Naive thymus-derived CD4-positive, alpha-beta T cell (primary cell): ENCODE measurements at regions not wholly inside any gene's neighbourhood (a gene's known extent, or its start where the extent isn't known, plus 50 kb on each side); places are given as distances from the start of the nearest gene placed in this dataset.

Experiments
- ATAC-seq: fragments of 150-1000 bp; cut with Tn5 transposase; 2 replicates; pipeline ENCODE4 v1.10.0; 2021; ENCODE audit warnings: mild to moderate bottlenecking, moderate library complexity
- CTCF ChIA-PET: fragments of 350-600 bp; sonication (Branson Sonifier 250); formaldehyde crosslinking; loops from one replicate; lab custom pipeline; 2021; ENCODE audit warnings: antibody characterized with exemption; lab: Charles Lee
- POLR2A ChIA-PET: fragments of 350-600 bp; sonication (Branson Sonifier 250); formaldehyde crosslinking; loops from one replicate; lab custom pipeline; 2021; ENCODE audit warnings: antibody characterized with exemption, inconsistent platforms; lab: Charles Lee
- DNase-seq, 9 donors: peaks; one replicate each; pipeline versions ENCODE4 v3.0.0 to v3.0.0-alpha.2; 2020 to 2022; ENCODE audit warnings: mixed read lengths in 1 of 9
- H3K27ac ChIP-seq: one replicate; pipeline ENCODE4 v1.7.0; 2013; ENCODE audit warnings: mild to moderate bottlenecking, low read depth, low read length, moderate library complexity
- H3K27me3 ChIP-seq, 2 donors: one replicate each; pipeline ENCODE4 v1.7.0; 2013; ENCODE audit warnings: low read length in 2 of 2, mild to moderate bottlenecking in 2 of 2, moderate library complexity in 2 of 2; ENCODE audit not compliant: control insufficient read depth in 2 of 2, insufficient read depth in 2 of 2
- H3K36me3 ChIP-seq, 3 experiments: 1 replicate in 2 of 3; 2 replicates in 1 of 3; pipeline ENCODE4 v1.7.0; 2013; ENCODE audit warnings: low read length in 3 of 3, mild to moderate bottlenecking in 3 of 3, moderate library complexity in 1 of 3; ENCODE audit not compliant: insufficient read depth in 3 of 3, control insufficient read depth in 2 of 3
- H3K4me1 ChIP-seq, 2 donors: one replicate each; pipeline ENCODE4 v1.7.0; 2013; ENCODE audit warnings: low read length in 2 of 2, mild to moderate bottlenecking in 2 of 2, moderate library complexity in 1 of 2; ENCODE audit not compliant: control insufficient read depth in 2 of 2, insufficient read depth in 2 of 2
- H3K4me3 ChIP-seq: 2 replicates; pipeline ENCODE4 v1.7.0; 2013; ENCODE audit warnings: mild to moderate bottlenecking, low read length
- H3K9me3 ChIP-seq, 3 experiments: 1 replicate in 2 of 3; 2 replicates in 1 of 3; pipeline ENCODE4 v1.7.0; 2013; ENCODE audit warnings: low read length in 3 of 3; ENCODE audit not compliant: control insufficient read depth in 2 of 3
- H3K27ac Mint-ChIP-seq, 9 donors: one replicate each; pipeline ENCODE4 v1.8.0; 2020 to 2022; ENCODE audit warnings: mixed read lengths in 9 of 9, mild to moderate bottlenecking in 8 of 9, moderate library complexity in 5 of 9, inconsistent platforms in 2 of 9
- H3K27me3 Mint-ChIP-seq, 5 donors: one replicate each; pipeline ENCODE4 v1.8.0; 2021 to 2022; ENCODE audit warnings: mixed read lengths in 5 of 5, mild to moderate bottlenecking in 1 of 5
- H3K36me3 Mint-ChIP-seq, 5 donors: one replicate each; pipeline ENCODE4 v1.8.0; 2020 to 2022; ENCODE audit warnings: mixed read lengths in 5 of 5, mild to moderate bottlenecking in 3 of 5, inconsistent platforms in 1 of 5
- H3K4me1 Mint-ChIP-seq, 7 donors: one replicate each; pipeline ENCODE4 v1.8.0; 2020 to 2022; ENCODE audit warnings: mixed read lengths in 7 of 7, mild to moderate bottlenecking in 3 of 7, inconsistent platforms in 1 of 7
- H3K4me3 Mint-ChIP-seq, 10 donors: one replicate each; pipeline ENCODE4 v1.8.0; 2020 to 2022; ENCODE audit warnings: mild to moderate bottlenecking in 10 of 10, mixed read lengths in 10 of 10, moderate library complexity in 6 of 10, inconsistent platforms in 2 of 10
- H3K9me3 Mint-ChIP-seq, 11 donors: one replicate each; pipeline ENCODE4 v1.8.0; 2020 to 2022; ENCODE audit warnings: mixed read lengths in 11 of 11, mild to moderate bottlenecking in 4 of 11, inconsistent platforms in 1 of 11, moderate library complexity in 1 of 11
- intact Hi-C, 2 donors: fragments of 100-400 bp; cut with micrococcal nuclease; formaldehyde crosslinking; loops; one replicate each; pipeline ENCODE4 v1.15.1; 2023

DNA sequence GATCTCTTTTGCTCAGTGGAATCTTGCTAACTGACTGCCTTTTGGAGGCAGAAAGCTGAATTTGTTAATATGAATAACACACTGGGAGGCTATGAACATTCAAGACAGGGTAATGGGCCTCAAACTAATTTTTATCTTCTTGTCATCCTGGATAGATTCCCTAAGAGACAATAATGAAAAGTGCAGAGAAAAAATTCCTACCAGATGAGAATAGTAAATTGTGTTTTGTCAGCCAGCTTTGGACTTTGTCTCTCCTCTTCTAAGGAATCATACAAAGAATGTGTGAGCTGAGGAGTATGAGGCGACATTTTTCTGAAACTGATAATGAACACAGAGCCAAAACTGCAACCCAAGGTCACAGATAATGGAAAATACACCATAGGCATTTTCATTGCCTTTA is 649.3 kb downstream of the IQCM start:
- ChIA-PET CTCF (no interaction called here), POLR2A (no interaction called here)
- Mint-ChIP-seq H3K36me3 (no peaks in the 10 kb centered on the region), H3K27ac (no peak overlapping the region), H3K27me3 (peaks cover 0 to 13% (median 0%) of the 10 kb centered on the region in 5 donors), H3K4me1 (no peaks in the 10 kb centered on the region), H3K9me3 (peaks cover 0 to 5% (median 0%) of the 10 kb centered on the region in 11 donors), H3K4me3 (no peak overlapping the region)
- DNase-seq (no peak), ATAC-seq (no peak)
- Histone ChIP-seq H3K27me3 (no peaks in the 10 kb centered on the region), H3K27ac (no peak overlapping the region), H3K4me3 (no peak overlapping the region), H3K36me3 (no peaks in the 10 kb centered on the region), H3K9me3 (no peaks in the 10 kb centered on the region), H3K4me1 (no peaks in the 10 kb centered on the region)
- intact Hi-C loops: no loop called here

DNA sequence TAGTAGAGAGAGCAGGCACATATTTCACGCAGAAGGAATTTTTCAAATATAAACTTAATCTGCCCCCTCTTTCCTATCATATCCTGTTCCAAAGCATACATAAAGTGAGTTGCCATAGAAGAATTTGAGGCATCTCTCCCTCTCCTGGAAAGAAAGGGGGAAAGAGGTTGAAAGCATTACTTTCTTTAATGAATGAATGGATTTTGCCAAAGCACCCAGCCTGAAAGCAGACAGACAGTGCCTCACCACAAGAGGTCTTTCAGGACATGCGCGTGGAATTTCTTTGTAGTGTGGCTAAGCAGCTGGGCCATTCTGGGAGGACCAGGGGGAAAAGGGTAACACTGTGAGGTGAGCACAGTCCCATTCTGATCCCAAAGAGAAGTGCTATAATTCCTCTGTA is 651.4 kb downstream of the IQCM start:
- H3K27ac ChIP-seq: no peak overlapping the region

DNA sequence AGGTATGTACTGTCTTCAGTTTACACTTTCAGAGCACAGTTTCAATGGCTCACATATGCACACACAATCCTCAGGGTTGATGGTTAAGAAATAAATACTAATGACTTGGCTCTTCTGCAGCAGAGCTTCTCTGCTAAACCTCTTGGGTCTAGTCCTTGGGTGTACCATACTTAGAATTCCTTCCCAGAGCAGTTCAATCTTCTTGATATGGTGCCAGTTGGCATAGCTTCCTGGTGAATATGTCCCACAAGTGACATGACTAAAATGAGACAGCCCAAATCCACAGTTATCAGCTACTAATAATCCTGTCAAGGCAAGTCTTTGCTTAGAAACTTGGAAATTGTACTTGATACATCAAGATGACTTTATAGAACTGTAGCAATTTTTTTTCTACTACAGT is 654.4 kb downstream of the IQCM start:
- Histone ChIP-seq H3K4me3 (no peak overlapping the region), H3K9me3 (no peaks in the 10 kb centered on the region), H3K27ac (no peak overlapping the region), H3K4me1 (no peaks in the 10 kb centered on the region), H3K27me3 (no peaks in the 10 kb centered on the region), H3K36me3 (no peaks in the 10 kb centered on the region)
- H3K36me3 Mint-ChIP-seq: no peaks in the 10 kb centered on the region
- DNase-seq (no peak), ATAC-seq (no peak)
- no peaks in the 10 kb centered on the region for H3K4me1 Mint-ChIP-seq
- intact Hi-C loops: no loop called here
- ChIA-PET CTCF (no interaction called here), POLR2A (no interaction called here)
- H3K27ac Mint-ChIP-seq: no peak overlapping the region
- peaks cover 0 to 14% (median 0%) of the 10 kb centered on the region in 5 donors for H3K27me3 Mint-ChIP-seq
- no peak overlapping the region for H3K4me3 Mint-ChIP-seq
- peaks cover 0 to 9% (median 0%) of the 10 kb centered on the region in 11 donors for H3K9me3 Mint-ChIP-seq

More for the DNA sequence above, 651.4 kb downstream of the IQCM start:
- Histone ChIP-seq H3K4me3 (no peak overlapping the region), H3K9me3 (no peaks in the 10 kb centered on the region), H3K27me3 (no peaks in the 10 kb centered on the region), H3K36me3 (no peaks in the 10 kb centered on the region), H3K4me1 (no peaks in the 10 kb centered on the region)
- peaks cover 0 to 14% (median 0%) of the 10 kb centered on the region in 5 donors for H3K27me3 Mint-ChIP-seq
- no peak overlapping the region for H3K4me3 Mint-ChIP-seq
- H3K9me3 Mint-ChIP-seq: peaks cover 0 to 5% (median 0%) of the 10 kb centered on the region in 11 donors
- intact Hi-C loops: no loop called here
- no peak overlapping the region for H3K27ac Mint-ChIP-seq
- ChIA-PET POLR2A (no interaction called here), CTCF (no interaction called here)
- ATAC-seq (no peak), DNase-seq (no peak)
- H3K4me1 Mint-ChIP-seq: no peaks in the 10 kb centered on the region
- no peaks in the 10 kb centered on the region for H3K36me3 Mint-ChIP-seq

DNA sequence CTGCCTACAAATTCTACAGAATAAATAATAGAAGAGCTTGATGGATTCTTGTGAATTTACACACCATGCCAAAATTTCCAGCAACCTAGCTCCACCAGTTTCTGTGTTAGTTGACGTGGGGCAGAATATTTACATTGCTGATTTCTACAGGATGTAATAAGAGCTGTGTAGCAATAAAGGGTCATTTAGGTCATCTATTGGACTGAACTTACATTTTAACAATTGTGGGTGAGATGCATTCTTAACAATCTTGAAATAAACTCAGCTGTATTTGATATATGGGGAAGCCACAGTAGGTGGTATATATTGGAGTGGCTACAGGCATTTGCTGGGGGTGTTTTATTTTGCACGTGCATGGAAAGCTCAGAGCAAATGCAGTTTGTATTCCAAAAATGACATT is 655.3 kb downstream of the IQCM start:
- no peak for ATAC-seq
- no peaks in the 10 kb centered on the region for H3K4me1 Mint-ChIP-seq
- ChIA-PET POLR2A (no interaction called here), CTCF (no interaction called here)
- Histone ChIP-seq H3K36me3 (no peaks in the 10 kb centered on the region), H3K4me1 (no peaks in the 10 kb centered on the region), H3K4me3 (no peak overlapping the region), H3K27ac (no peak overlapping the region), H3K9me3 (no peaks in the 10 kb centered on the region), H3K27me3 (no peaks in the 10 kb centered on the region)
- no peak for DNase-seq
- H3K27ac Mint-ChIP-seq: no peak overlapping the region
- H3K27me3 Mint-ChIP-seq: peaks cover 0 to 14% (median 0%) of the 10 kb centered on the region in 5 donors
- H3K9me3 Mint-ChIP-seq: peaks cover 0 to 12% (median 0%) of the 10 kb centered on the region in 11 donors
- H3K4me3 Mint-ChIP-seq: no peak overlapping the region
- intact Hi-C loops: no loop called here
- no peaks in the 10 kb centered on the region for H3K36me3 Mint-ChIP-seq

DNA sequence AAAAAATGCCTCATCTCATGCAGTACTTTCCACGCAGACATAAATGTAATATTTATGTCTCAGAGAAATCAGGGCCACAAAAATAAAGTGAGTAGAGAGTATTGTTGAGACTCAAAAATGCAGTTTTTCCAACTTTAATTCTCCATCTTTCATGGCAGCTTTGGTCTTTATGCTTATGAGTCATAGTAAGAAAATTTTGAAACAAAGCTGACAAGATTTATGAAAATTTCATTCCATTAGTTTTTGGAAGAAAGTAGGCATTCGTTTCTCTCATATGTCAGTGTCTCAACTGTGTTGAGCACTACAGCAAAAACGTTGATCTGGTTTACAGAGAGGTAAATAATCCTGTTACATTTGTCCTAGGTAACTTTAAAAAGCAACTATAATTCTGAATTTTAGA is 656.8 kb downstream of the IQCM start:
- ChIA-PET POLR2A (no interaction called here), CTCF (no interaction called here)
- Mint-ChIP-seq H3K9me3 (peaks cover 0 to 12% (median 3%) of the 10 kb centered on the region in 11 donors), H3K27me3 (peaks cover 0 to 8% (median 0%) of the 10 kb centered on the region in 5 donors), H3K4me1 (no peaks in the 10 kb centered on the region), H3K27ac (no peak overlapping the region), H3K4me3 (no peak overlapping the region), H3K36me3 (no peaks in the 10 kb centered on the region)
- H3K4me3 ChIP-seq: no peak overlapping the region
- no peaks in the 10 kb centered on the region for H3K36me3 ChIP-seq
- ATAC-seq: no peak
- no peaks in the 10 kb centered on the region for H3K4me1 ChIP-seq
- no peaks in the 10 kb centered on the region for H3K27me3 ChIP-seq
- DNase-seq: no peak
- H3K27ac ChIP-seq: no peak overlapping the region
- no peaks in the 10 kb centered on the region for H3K9me3 ChIP-seq
- intact Hi-C loops: no loop called here

DNA sequence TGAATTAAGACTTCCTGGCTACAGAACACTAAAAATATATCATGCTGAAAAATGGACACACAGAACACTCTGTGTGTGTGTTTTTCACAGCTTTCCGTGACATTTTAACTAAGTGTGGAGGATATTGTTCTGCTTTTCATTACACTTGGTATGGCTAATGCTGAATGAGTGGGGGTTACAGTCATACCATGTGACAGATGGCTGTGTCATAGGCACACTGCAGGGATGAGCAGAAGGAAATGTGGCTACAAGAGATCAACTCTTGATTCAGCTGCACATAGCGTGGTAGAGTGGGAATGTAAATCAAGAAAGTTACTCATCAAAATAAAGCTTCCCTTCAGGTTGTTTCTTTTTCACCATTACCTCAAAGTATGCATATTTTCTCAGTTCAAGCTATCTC is 669.8 kb downstream of the IQCM start:
- no peaks in the 10 kb centered on the region for H3K4me1 Mint-ChIP-seq

DNA sequence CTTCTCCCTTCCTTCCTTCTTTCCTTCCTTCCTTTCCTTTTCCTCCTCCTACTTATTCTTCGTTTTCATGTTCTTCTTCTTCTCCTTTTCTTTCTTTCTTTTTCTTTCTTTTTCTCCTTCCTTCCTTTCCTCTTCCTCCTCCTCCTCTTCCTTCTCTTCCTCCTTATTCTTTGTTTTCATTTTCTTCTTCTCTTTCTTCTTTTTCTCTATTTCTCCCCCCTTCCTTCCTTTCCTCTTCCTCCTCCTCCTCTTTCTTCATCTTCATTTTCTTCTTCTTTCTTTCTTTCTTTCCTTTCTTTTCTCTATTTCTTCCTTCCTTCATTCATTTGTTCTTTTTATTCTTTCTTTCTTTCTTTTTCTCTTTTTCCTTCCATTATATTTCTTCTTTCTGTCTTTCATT is 671.6 kb downstream of the IQCM start:
- H3K27me3 ChIP-seq: no peaks in the 10 kb centered on the region
- ATAC-seq (no peak), DNase-seq (no peak)
- H3K9me3 ChIP-seq: no peaks in the 10 kb centered on the region
- POLR2A ChIA-PET: no interaction called here
- CTCF ChIA-PET: no interaction called here
- H3K4me3 ChIP-seq: no peak overlapping the region
- intact Hi-C loops: no loop called here
- no peaks in the 10 kb centered on the region for H3K4me1 ChIP-seq
- no peaks in the 10 kb centered on the region for H3K36me3 ChIP-seq
- H3K27ac ChIP-seq: no peak overlapping the region
- Mint-ChIP-seq H3K27me3 (peaks cover 0 to 28% (median 17%) of the 10 kb centered on the region in 5 donors), H3K36me3 (no peaks in the 10 kb centered on the region), H3K4me1 (no peaks in the 10 kb centered on the region), H3K27ac (no peak overlapping the region), H3K9me3 (peaks cover 0 to 14% (median 0%) of the 10 kb centered on the region in 11 donors), H3K4me3 (no peak overlapping the region)

More for the DNA sequence above, 669.8 kb downstream of the IQCM start:
- Histone ChIP-seq H3K27ac (no peak overlapping the region), H3K4me1 (no peaks in the 10 kb centered on the region), H3K27me3 (no peaks in the 10 kb centered on the region), H3K36me3 (no peaks in the 10 kb centered on the region), H3K9me3 (no peaks in the 10 kb centered on the region), H3K4me3 (no peak overlapping the region)
- H3K9me3 Mint-ChIP-seq: peaks cover 0 to 15% (median 0%) of the 10 kb centered on the region in 11 donors
- ATAC-seq: no peak
- H3K27ac Mint-ChIP-seq: no peak overlapping the region
- DNase-seq: no peak
- POLR2A ChIA-PET: no interaction called here
- H3K36me3 Mint-ChIP-seq: no peaks in the 10 kb centered on the region
- no peak overlapping the region for H3K4me3 Mint-ChIP-seq
- peaks cover 0 to 28% (median 17%) of the 10 kb centered on the region in 5 donors for H3K27me3 Mint-ChIP-seq
- intact Hi-C loops: no loop called here
- CTCF ChIA-PET: no interaction called here
